HG03354 (cell line): ENCODE measurements at regions not wholly inside any gene's neighbourhood (a gene's known extent, or its start where the extent isn't known, plus 50 kb on each side); places are given as distances from the start of the nearest gene placed in this dataset.

ENCODE experiments used
- ATAC-seq: cut with Tn5 transposase; IDR thresholded peaks from one replicate; pipeline ENCODE4 v1.9.1; 2021; ENCODE audit warnings: mild to moderate bottlenecking; ENCODE audit not compliant: unreplicated experiment, poor library complexity, severe bottlenecking

DNA sequence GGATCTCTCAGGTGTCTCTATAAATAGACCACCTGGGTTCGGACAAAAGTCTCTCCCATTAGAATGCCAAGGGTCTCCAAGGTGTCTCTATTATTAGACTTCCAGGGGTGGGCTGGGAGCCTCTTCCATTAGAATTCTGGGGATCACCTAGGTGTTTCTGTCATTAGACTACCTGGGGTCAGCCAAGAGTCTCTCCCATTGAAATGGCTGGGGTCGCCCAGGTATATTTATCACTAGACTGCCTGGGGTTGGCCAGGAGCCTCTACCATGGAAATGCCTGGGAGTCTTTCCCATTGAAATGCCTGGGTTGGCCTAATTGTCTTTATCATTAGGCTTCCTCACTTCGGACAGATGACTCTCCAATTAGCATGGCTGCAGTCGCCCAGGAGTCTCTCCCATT lies 1565.5 kb downstream of the UQCRFS1 start:
- ATAC-seq, result no peak

DNA sequence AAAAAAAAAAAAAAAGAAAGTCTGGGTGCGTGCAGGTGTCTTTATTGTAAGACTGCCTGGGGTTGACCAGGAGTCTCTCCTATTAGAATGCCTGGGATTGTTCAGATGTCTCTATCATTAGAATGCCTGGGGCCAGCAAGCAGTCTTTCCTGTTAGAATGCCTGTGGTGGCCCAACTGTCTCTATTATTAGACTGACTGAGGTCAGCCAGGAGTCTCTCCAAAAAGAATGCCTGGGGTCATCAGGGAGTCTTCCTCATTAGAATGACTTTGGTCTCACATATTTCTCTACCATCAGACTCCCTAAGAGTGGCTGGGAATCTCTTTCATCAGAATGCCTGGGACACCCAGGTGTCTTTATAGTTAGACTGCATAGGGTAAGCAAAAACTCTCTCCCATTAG lies 1577.5 kb downstream of the UQCRFS1 start:
- no peak for ATAC-seq

DNA sequence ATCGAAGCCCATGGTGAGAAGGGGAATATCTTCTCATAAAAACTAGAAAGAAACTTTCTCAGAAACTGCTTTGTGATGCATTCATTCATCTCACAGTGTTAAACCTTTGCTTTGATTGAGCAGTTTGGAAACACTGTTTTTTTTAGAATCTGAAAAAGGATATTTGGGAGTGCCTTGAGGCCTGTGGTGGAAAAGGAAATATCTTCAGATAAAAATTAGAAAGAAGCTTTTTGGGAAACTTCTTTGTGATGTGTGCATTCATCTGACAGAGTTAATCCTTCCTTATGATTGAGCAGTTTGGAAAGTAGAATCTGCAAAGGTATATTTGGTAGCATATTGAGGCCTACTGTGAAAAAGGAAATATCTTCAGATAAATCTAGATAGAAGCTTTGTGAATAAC lies 1594.9 kb downstream of the UQCRFS1 start:
- ATAC-seq, result no peak

DNA sequence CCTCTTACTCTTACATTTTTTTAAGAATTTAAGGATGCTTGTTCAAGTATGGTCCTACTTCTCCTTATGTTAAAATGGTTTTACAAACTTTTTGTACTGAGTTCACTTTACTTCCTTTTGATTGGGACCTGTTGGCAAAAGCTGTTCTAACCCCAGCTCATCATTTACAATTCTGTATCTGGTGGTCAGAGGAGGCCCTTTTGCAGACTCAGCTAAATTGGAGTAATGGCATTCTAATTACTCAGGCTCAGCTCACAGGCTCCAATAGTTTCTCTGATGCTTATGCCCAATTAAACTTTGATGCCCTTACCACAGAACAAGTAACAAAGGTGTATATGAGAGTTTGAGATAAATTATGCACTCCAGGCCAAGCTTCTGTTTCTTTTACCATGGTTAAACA lies 1632.0 kb downstream of the UQCRFS1 start:
- ATAC-seq, result no peak
